ENCODE measurements at regions not wholly inside any gene's neighbourhood (a gene's known extent, or its start where the extent isn't known, plus 50 kb on each side); places are given as distances from the start of the nearest gene placed in this dataset.

DNA sequence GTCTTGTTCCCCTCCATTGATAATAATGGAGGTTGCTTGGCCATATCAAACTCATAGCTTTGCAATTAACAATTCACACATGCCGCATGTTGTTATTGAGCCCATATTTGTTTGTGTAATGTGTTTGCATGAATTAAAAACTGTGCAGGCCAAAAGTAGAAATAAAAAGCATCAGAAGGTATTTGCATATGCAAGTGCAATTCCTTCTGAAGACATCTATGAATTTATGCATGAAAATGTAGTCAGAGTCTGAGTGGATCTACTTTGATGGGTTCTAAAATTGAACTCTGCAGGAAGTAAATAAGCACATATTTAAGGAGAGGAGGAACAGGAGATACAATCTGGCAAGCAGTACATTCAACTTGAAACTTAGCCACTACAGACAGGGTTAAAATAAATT, 1004.6 kb upstream of the WWC1 start:
- no peak for DNase-seq
- no peaks in the 10 kb centered on the region for H3K27me3 ChIP-seq (ENCODE audit: control insufficient read depth, insufficient read depth, low read length, poor library complexity, severe bottlenecking)

DNA sequence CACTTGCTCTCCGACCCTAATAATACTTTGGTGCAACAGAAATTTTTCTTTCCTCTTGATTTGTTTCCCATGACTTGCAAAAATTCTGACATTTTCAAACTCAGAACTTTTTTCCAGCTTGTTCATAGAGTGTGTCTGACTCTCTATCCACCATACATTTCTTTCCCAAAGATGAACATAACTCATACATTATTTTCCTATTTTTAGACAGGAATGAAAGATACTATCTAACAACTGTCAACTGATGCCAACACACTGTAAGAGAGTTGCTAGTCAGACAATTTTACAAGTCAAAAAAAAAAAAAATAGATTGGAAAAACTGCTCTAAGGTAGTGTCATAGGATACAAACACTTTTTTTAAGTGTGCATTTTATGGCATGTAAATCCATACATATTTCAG, 1001.0 kb upstream of the WWC1 start:
- Mint-ChIP-seq H3K4me3 (no peak overlapping the region), H3K36me3 (ENCODE audit: low read depth) (peaks cover 10% of the 10 kb centered on the region), H3K27ac (no peak overlapping the region), H3K9me3 (peaks cover 12% of the 10 kb centered on the region), H3K27me3 (ENCODE audit: insufficient read depth) (no peaks in the 10 kb centered on the region), H3K4me1 (peaks cover 4% of the 10 kb centered on the region)
- Histone ChIP-seq H3K36me3 (ENCODE audit: control insufficient read depth, insufficient read depth, low read length) (no peaks in the 10 kb centered on the region), H3K27ac (ENCODE audit: low read depth, low read length) (no peak overlapping the region), H3K9ac (ENCODE audit: extremely low read depth, low read length, poor library complexity, severe bottlenecking) (no peak overlapping the region), H3K4me1 (ENCODE audit: control insufficient read depth, insufficient read depth, low read length) (no peaks in the 10 kb centered on the region), H3K27me3 (ENCODE audit: control insufficient read depth, insufficient read depth, low read length, poor library complexity, severe bottlenecking) (no peaks in the 10 kb centered on the region), H3K4me3 (ENCODE audit: low read length) (no peak overlapping the region), H3K9me3 (ENCODE audit: control insufficient read depth, low read length) (peaks cover 10% of the 10 kb centered on the region)
- TF ChIP-seq, protein P1, sequence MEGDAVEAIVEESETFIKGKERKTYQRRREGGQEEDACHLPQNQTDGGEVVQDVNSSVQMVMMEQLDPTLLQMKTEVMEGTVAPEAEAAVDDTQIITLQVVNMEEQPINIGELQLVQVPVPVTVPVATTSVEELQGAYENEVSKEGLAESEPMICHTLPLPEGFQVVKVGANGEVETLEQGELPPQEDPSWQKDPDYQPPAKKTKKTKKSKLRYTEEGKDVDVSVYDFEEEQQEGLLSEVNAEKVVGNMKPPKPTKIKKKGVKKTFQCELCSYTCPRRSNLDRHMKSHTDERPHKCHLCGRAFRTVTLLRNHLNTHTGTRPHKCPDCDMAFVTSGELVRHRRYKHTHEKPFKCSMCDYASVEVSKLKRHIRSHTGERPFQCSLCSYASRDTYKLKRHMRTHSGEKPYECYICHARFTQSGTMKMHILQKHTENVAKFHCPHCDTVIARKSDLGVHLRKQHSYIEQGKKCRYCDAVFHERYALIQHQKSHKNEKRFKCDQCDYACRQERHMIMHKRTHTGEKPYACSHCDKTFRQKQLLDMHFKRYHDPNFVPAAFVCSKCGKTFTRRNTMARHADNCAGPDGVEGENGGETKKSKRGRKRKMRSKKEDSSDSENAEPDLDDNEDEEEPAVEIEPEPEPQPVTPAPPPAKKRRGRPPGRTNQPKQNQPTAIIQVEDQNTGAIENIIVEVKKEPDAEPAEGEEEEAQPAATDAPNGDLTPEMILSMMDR (conservative IDR thresholded peaks at IDR 0.05), result no peak
- WGBS, 2 experiments (ENCODE audit: insufficient coverage in 1 of 2, insufficient read length in 1 of 2), result 96 to 100% methylated on average over 1 of the region's 1 CpG
- no peak for DNase-seq

More for the DNA sequence above, 1004.6 kb upstream of the WWC1 start:
- WGBS, 2 experiments (ENCODE audit: insufficient coverage in 1 of 2, insufficient read length in 1 of 2), result 100% methylated on average over 1 of the region's 1 CpG; no CpG with 5 or more reads in 1 of the 2 experiments
- H3K4me3 Mint-ChIP-seq, result no peak overlapping the region
- Histone ChIP-seq H3K27ac (ENCODE audit: low read depth, low read length) (no peak overlapping the region), H3K9me3 (ENCODE audit: control insufficient read depth, low read length) (no peaks in the 10 kb centered on the region), H3K4me1 (ENCODE audit: control insufficient read depth, insufficient read depth, low read length) (peaks cover 3% of the 10 kb centered on the region), H3K4me3 (ENCODE audit: low read length) (no peak overlapping the region), H3K36me3 (ENCODE audit: control insufficient read depth, insufficient read depth, low read length) (no peaks in the 10 kb centered on the region), H3K9ac (ENCODE audit: extremely low read depth, low read length, poor library complexity, severe bottlenecking) (no peak overlapping the region)
- H3K27ac Mint-ChIP-seq, result no peak overlapping the region
- peaks cover 6% of the 10 kb centered on the region for H3K4me1 Mint-ChIP-seq
- H3K9me3 Mint-ChIP-seq, result peaks cover 3% of the 10 kb centered on the region
- TF ChIP-seq, protein P1 (conservative IDR thresholded peaks at IDR 0.05), result no peak
- no peaks in the 10 kb centered on the region for H3K27me3 Mint-ChIP-seq (ENCODE audit: insufficient read depth)
- peaks cover 2% of the 10 kb centered on the region for H3K36me3 Mint-ChIP-seq (ENCODE audit: low read depth)

DNA sequence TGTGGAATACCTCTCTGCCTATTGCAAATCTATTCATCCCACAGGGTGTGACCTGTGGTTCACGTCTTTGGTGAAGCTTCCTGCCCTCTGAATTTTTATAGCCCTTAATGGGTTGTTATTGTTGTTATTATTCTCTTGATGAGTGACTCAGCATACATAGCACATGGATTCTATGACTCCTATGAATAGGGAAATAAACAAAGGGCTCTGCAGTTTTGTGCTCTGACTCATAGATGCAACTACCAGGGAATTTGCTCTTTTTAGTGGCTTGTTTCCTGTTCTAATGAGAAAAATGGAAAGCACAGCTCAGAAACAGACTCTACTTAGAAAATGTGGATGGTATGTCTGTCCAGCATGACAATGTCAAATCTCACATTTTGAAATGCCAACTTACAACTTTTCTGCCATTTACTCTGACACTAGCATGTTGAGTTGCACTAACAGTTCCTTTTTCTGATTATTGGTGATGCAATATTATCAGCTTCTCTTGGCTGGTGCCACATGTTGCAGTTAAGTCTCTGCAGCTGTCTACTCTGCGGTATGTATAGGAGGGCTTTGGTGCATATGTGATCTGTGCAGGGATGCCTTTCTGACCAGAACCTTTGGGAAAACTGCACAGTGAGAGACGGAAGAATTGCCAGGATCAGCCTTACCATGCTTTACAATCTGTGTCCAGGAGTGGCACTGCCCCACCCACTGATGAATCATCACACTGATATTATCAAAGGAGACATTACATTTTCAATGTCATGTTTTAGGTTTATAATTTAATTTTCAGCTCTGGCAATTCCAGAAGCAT, 996.4 kb upstream of the WWC1 start:
- Histone ChIP-seq H3K27me3 (ENCODE audit: control insufficient read depth, insufficient read depth, low read length, poor library complexity, severe bottlenecking) (no peaks in the 10 kb centered on the region), H3K36me3 (ENCODE audit: control insufficient read depth, insufficient read depth, low read length) (no peaks in the 10 kb centered on the region), H3K9me3 (ENCODE audit: control insufficient read depth, low read length) (peaks cover 10% of the 10 kb centered on the region), H3K9ac (ENCODE audit: extremely low read depth, low read length, poor library complexity, severe bottlenecking) (no peak overlapping the region), H3K27ac (ENCODE audit: low read depth, low read length) (peak overlapping the region; percentile 18), H3K4me1 (ENCODE audit: control insufficient read depth, insufficient read depth, low read length) (no peaks in the 10 kb centered on the region), H3K4me3 (ENCODE audit: low read length) (no peak overlapping the region)
- TF ChIP-seq, protein P1 (conservative IDR thresholded peaks at IDR 0.05), result no peak
- Mint-ChIP-seq H3K4me1 (peaks cover 39% of the 10 kb centered on the region), H3K9me3 (peaks cover 12% of the 10 kb centered on the region), H3K27ac (peak overlapping the region; percentile 73), H3K27me3 (ENCODE audit: insufficient read depth) (peaks cover 5% of the 10 kb centered on the region), H3K36me3 (ENCODE audit: low read depth) (peaks cover 17% of the 10 kb centered on the region), H3K4me3 (no peak overlapping the region)
- whole genome bisulfite sequencing, 2 experiments (ENCODE audit: insufficient coverage in 1 of 2, insufficient read length in 1 of 2), result 69 to 100% methylated on average over 1 to 3 of the region's 3 CpGs
- no peak for DNase-seq

Measured in endodermal cell (in vitro differentiated cells).